BJ (cell line): ENCODE measurements at regions not wholly inside any gene's neighbourhood (a gene's known extent, or its start where the extent isn't known, plus 50 kb on each side); places are given as distances from the start of the nearest gene placed in this dataset.

ENCODE experiments used
- CTCF ChIA-PET: fragments of 350-600 bp; formaldehyde crosslinking; extraction: SDS; loops from one replicate; lab custom pipeline; 2021; ENCODE audit warnings: antibody characterized with exemption, inconsistent platforms; lab: Yijun Ruan, JAX
- POLR2A ChIA-PET: fragments of 300-600 bp; sonication (Branson Sonifier 250); formaldehyde crosslinking; extraction: SDS; loops from one replicate; lab custom pipeline; 2021; ENCODE audit warnings: antibody characterized with exemption; lab: Charles Lee
- DNase-seq: peaks from one replicate; pipeline ENCODE4 v3.0.0-alpha.2; 2011; ENCODE audit warnings: low read depth
- H3K27me3 ChIP-seq: 2 replicates; pipeline ENCODE4 v1.6.0; 2011; ENCODE audit warnings: low read length; ENCODE audit not compliant: control insufficient read depth, insufficient read depth
- H3K36me3 ChIP-seq: 2 replicates; pipeline ENCODE4 v1.5.1; 2011; ENCODE audit warnings: low read length; ENCODE audit not compliant: control insufficient read depth, insufficient read depth
- H3K4me3 ChIP-seq: 2 replicates; pipeline ENCODE4 v1.5.1; 2011; ENCODE audit warnings: low read depth, mild to moderate bottlenecking, control low read depth, low read length
- TF ChIP-seq, protein P1 (sequence below): IDR thresholded peaks from 2 replicates; pipeline ENCODE4 v1.5.1; 2011; ENCODE audit warnings: low read depth, mild to moderate bottlenecking, control low read depth, inconsistent platforms, low read length, moderate library complexity; ENCODE audit not compliant: insufficient read depth

DNA sequence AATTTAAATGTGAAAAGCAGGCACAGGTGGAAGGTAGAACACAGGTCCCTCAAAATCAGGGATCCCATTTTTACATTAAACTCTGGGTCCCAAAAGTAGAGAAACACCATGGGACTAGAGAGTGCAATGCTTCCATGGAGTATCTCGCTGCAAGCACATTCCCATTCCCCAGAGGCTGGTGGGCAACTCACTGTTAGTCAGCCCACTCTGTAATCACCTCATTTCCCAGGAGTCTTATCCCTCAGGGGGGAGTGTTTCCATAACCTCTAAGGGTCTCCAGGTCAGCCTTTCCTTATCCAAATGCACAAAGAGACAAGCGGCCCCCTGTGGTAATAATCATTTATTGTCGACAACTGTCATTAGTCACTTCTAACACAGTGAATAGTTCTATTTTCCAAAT is 490.1 kb upstream of the LRRC7 start:
- H3K27me3 ChIP-seq, result no peaks in the 10 kb centered on the region
- TF ChIP-seq, protein P1, sequence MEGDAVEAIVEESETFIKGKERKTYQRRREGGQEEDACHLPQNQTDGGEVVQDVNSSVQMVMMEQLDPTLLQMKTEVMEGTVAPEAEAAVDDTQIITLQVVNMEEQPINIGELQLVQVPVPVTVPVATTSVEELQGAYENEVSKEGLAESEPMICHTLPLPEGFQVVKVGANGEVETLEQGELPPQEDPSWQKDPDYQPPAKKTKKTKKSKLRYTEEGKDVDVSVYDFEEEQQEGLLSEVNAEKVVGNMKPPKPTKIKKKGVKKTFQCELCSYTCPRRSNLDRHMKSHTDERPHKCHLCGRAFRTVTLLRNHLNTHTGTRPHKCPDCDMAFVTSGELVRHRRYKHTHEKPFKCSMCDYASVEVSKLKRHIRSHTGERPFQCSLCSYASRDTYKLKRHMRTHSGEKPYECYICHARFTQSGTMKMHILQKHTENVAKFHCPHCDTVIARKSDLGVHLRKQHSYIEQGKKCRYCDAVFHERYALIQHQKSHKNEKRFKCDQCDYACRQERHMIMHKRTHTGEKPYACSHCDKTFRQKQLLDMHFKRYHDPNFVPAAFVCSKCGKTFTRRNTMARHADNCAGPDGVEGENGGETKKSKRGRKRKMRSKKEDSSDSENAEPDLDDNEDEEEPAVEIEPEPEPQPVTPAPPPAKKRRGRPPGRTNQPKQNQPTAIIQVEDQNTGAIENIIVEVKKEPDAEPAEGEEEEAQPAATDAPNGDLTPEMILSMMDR, result no peak
- no peaks in the 10 kb centered on the region for H3K36me3 ChIP-seq
- CTCF ChIA-PET, result no interaction called here
- POLR2A ChIA-PET, result no interaction called here
- no peak for DNase-seq
- no peak overlapping the region for H3K4me3 ChIP-seq

DNA sequence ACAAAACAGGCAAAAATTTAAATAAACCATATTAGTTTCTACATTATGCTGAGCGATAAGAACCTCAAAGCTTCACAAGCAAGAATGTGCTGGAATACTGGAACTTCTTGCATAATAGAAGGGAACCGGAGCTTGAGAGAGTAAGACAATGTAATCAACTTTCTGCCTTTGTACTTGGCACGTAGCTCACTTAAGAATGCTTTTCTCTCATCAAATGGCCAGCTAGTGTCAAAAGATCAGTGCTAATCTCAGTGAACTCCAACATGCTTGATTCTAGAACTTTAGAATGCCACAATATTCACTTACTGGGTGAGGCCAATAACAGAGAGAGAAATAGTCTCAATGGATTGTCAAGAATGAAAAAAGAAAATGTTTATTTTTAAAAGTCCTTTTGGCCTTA is 486.1 kb upstream of the LRRC7 start:
- ChIA-PET POLR2A (no interaction called here), CTCF (no interaction called here)
- DNase-seq, result no peak
- H3K36me3 ChIP-seq, result no peaks in the 10 kb centered on the region
- TF ChIP-seq, protein P1, result no peak
- no peaks in the 10 kb centered on the region for H3K27me3 ChIP-seq
- no peak overlapping the region for H3K4me3 ChIP-seq

DNA sequence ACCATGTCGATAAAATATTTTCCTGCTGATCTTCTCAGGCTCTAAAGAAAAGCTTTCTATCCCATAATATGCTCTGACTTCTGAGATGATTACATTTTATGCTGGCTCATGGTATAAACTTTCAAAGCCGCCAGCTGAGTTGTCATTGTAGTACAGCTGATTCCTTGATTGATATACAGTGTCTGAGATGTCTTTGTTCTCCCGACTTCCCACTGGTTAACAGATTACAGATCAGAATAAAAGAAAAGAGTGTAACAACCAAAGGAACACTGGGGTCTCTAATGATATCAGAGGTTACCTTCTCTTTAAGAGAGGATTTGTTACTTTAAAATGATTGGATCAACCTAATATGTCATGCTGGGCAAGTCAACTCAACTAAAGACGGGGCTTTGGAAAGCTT is 485.4 kb upstream of the LRRC7 start:
- Histone ChIP-seq H3K4me3 (no peak overlapping the region), H3K36me3 (no peaks in the 10 kb centered on the region), H3K27me3 (no peaks in the 10 kb centered on the region)
- no peak for DNase-seq
- POLR2A ChIA-PET, result no interaction called here
- CTCF ChIA-PET, result no interaction called here
- TF ChIP-seq, protein P1, result no peak

DNA sequence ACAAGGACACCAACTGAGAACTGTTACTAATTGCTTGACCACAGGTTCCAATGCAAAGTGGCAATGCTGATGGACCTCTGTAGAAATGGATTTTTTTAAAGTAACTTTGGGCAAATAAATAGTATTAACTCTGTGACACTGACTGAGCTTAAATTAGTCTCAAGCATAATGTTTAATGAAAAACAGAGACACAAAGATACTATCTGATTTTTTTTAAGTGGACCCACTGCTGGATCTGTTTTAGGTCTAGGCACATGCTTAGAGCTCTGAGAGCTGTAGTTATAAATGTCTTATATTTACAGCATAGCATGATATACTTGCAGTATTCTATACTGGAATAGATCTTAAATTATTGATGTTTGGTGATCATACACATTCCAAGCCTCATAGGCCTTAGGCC is 481.6 kb upstream of the LRRC7 start:
- no peak overlapping the region for H3K4me3 ChIP-seq
- CTCF ChIA-PET, result no interaction called here
- no peaks in the 10 kb centered on the region for H3K36me3 ChIP-seq
- POLR2A ChIA-PET, result no interaction called here
- no peaks in the 10 kb centered on the region for H3K27me3 ChIP-seq
- TF ChIP-seq, protein P1, result no peak
- no peak for DNase-seq

DNA sequence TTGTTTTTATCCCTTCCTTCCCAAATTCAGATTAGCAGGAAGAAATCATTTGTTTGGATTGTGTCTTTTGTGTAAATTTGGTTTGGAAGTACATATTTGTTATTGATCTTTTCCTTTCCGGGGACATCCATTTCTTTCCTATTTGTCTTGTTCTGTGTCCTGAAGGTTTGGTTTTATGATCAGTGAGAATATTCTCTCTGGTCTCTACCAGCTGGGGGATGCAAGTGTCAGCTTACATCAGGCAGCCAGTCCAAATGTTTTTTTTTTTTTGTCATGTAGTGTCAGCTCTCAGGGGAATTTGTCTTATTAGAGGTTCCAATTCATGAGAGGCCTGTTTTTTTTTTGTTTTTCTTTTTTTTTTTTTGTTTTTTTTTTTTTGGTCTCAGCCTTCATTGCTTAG is 479.2 kb upstream of the LRRC7 start:
- ChIA-PET POLR2A (no interaction called here), CTCF (no interaction called here)
- no peaks in the 10 kb centered on the region for H3K36me3 ChIP-seq
- H3K27me3 ChIP-seq, result no peaks in the 10 kb centered on the region
- DNase-seq, result no peak
- TF ChIP-seq, protein P1, result no peak
- H3K4me3 ChIP-seq, result no peak overlapping the region

DNA sequence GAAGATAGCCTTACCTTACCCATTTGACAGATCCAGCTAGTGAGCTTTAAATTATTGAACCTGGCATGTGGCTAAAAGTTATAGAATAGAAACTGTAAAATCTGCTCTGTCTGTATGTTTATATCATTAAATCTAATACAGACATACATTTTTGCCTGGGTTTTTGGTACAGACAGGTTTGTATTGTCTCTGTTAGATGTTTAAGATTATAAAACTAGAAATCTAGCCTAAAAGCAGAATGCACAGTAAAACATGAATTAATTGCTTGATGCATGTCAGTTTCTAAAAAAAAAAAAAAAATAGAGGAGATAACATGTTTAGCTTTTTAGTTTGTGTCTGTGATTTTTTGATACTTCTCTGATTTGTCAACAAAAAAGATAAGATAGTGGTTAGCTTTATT is 477.6 kb upstream of the LRRC7 start:
- Histone ChIP-seq H3K36me3 (no peaks in the 10 kb centered on the region), H3K27me3 (no peaks in the 10 kb centered on the region), H3K4me3 (no peak overlapping the region)
- ChIA-PET POLR2A (no interaction called here), CTCF (no interaction called here)
- no peak for DNase-seq
- TF ChIP-seq, protein P1, result no peak
